T-cell (primary cell): ENCODE measurements at regions not wholly inside any gene's neighbourhood (a gene's known extent, or its start where the extent isn't known, plus 50 kb on each side); places are given as distances from the start of the nearest gene placed in this dataset.

ENCODE experiments used
- ATAC-seq, 4 experiments: fragments of 200-7000 bp in 3 of 4; fragments of 150-1000 bp in 1 of 4; cut with Tn5 transposase; replicated peaks in 1 of 4; 1 replicate in 3 of 4; 2 replicates in 1 of 4; pipeline ENCODE4 v1.10.0; 2021; ENCODE audit warnings: moderate library complexity in 3 of 4, mild to moderate bottlenecking in 2 of 4, moderate number of reproducible peaks in 1 of 4
- CTCF ChIA-PET, 2 donors: fragments of 300-600 bp; sonication (Branson Sonifier 250); formaldehyde crosslinking; loops; one replicate each; lab custom pipeline; 2022; ENCODE audit warnings: antibody characterized with exemption in 2 of 2; lab: Charles Lee
- POLR2A ChIA-PET, 2 donors: fragments of 300-600 bp; sonication (Branson Sonifier 250); formaldehyde crosslinking; loops; one replicate each; lab custom pipeline; 2022; ENCODE audit warnings: antibody characterized with exemption in 2 of 2; lab: Charles Lee
- DNase-seq, 35 experiments: peaks; one replicate each; pipeline versions ENCODE4 v3.0.0 to v3.0.0-alpha.2; 2013 to 2023
- H3K27ac ChIP-seq: one replicate; pipeline ENCODE4 v1.5.1; 2013; ENCODE audit warnings: low read length
- H3K27me3 ChIP-seq, 2 experiments: replicated peaks in 1 of 2; 1 replicate in 1 of 2; 2 replicates in 1 of 2; pipeline versions ENCODE4 v1.6.1 to v1.7.0; 2013; ENCODE audit warnings: low read length in 1 of 2, mixed read lengths in 1 of 2; ENCODE audit not compliant: control insufficient read depth in 2 of 2, insufficient read depth in 2 of 2; ENCODE audit errors: extremely low read depth in 1 of 2
- H3K36me3 ChIP-seq, 2 donors: 1 replicate in 1 of 2; 2 replicates in 1 of 2; pipeline versions ENCODE4 v1.6.1 to v1.7.0; 2013; ENCODE audit warnings: low read length in 1 of 2; ENCODE audit not compliant: control insufficient read depth in 2 of 2, insufficient read depth in 1 of 2; ENCODE audit errors: extremely low read depth in 1 of 2
- H3K4me1 ChIP-seq, 2 experiments: 1 replicate in 1 of 2; 2 replicates in 1 of 2; pipeline versions ENCODE4 v1.6.1 to v1.7.0; 2013; ENCODE audit warnings: low read length in 2 of 2, mixed read lengths in 1 of 2; ENCODE audit not compliant: insufficient read depth in 2 of 2, control insufficient read depth in 1 of 2; ENCODE audit errors: extremely low read depth in 1 of 2
- H3K4me3 ChIP-seq, 2 donors: 1 replicate in 1 of 2; 2 replicates in 1 of 2; pipeline versions ENCODE4 v1.5.1 to v1.7.0; 2013; ENCODE audit warnings: mild to moderate bottlenecking in 2 of 2, low read length in 1 of 2, moderate library complexity in 1 of 2; ENCODE audit not compliant: control insufficient read depth in 1 of 2; ENCODE audit errors: extremely low read depth in 1 of 2
- H3K9me3 ChIP-seq: 2 replicates; pipeline ENCODE4 v1.7.0; 2013
- H3K27ac Mint-ChIP-seq, 2 donors: one replicate each; pipeline ENCODE4 v1.8.0; 2020 to 2021; ENCODE audit warnings: mild to moderate bottlenecking in 2 of 2, mixed read lengths in 2 of 2
- H3K27me3 Mint-ChIP-seq, 2 donors: one replicate each; pipeline ENCODE4 v1.8.0; 2021 to 2022; ENCODE audit warnings: mixed read lengths in 2 of 2
- H3K36me3 Mint-ChIP-seq: one replicate; pipeline ENCODE4 v1.8.0; 2021; ENCODE audit warnings: mixed read lengths
- H3K4me1 Mint-ChIP-seq, 3 donors: one replicate each; pipeline ENCODE4 v1.8.0; 2020 to 2022; ENCODE audit warnings: mixed read lengths in 3 of 3, mild to moderate bottlenecking in 1 of 3
- H3K4me3 Mint-ChIP-seq, 3 donors: one replicate each; pipeline ENCODE4 v1.8.0; 2020 to 2022; ENCODE audit warnings: mild to moderate bottlenecking in 3 of 3, mixed read lengths in 3 of 3, moderate library complexity in 3 of 3
- H3K9me3 Mint-ChIP-seq, 3 donors: one replicate each; pipeline ENCODE4 v1.8.0; 2020 to 2022; ENCODE audit warnings: mixed read lengths in 3 of 3
- WGBS: methylation state at CpG from one replicate; pipeline ENCODE4 v1.1.5; 2013; ENCODE audit warnings: missing lambda C conversion rate; ENCODE audit not compliant: insufficient coverage; 5-methylcytosine and 5-hydroxymethylcytosine counted together

- CTCF ChIA-PET: no interaction called here
- ATAC-seq: peak in 2 of 4 experiments; percentile 50 to 54
These were observed 260.9 kb downstream of the GLUD2 start for GRCh38 chrX:121308276-121308805.

GRCh38 chrX:121310820-121311219 is 263.4 kb downstream of the GLUD2 start:
- ChIA-PET CTCF (interaction anchor here in 1 of 2 donors (0.6 kb wide), 1 partner anchor 141 kb away, joined by 3 read pairs; no protein-coding TSS in a partner anchor), POLR2A (interaction anchor here in 1 of 2 donors (0.7 kb wide), 1 partner anchor 11 kb away, joined by 9 read pairs; no protein-coding TSS in a partner anchor)
- no peaks in the 10 kb centered on the region for H3K27me3 ChIP-seq
- H3K9me3 ChIP-seq: no peaks in the 10 kb centered on the region
- no peak for ATAC-seq
- no peak for DNase-seq
- peaks cover 0 to 4% of the 10 kb centered on the region in 2 donors for H3K27me3 Mint-ChIP-seq
- H3K27ac Mint-ChIP-seq: no peak overlapping the region
- H3K9me3 Mint-ChIP-seq: no peaks in the 10 kb centered on the region
- no peaks in the 10 kb centered on the region for H3K4me1 ChIP-seq
- no peaks in the 10 kb centered on the region for H3K36me3 Mint-ChIP-seq
- WGBS: no CpG with 5 or more reads among the region's 2 CpGs
- H3K4me1 Mint-ChIP-seq: peaks cover 0 to 15% (median 6%) of the 10 kb centered on the region in 3 donors
- no peak overlapping the region for H3K4me3 Mint-ChIP-seq
- no peaks in the 10 kb centered on the region for H3K36me3 ChIP-seq
- no peak overlapping the region for H3K4me3 ChIP-seq
- no peak overlapping the region for H3K27ac ChIP-seq

More at GRCh38 chrX:121308276-121308805, 260.9 kb downstream of the GLUD2 start:
- Histone ChIP-seq H3K9me3 (no peaks in the 10 kb centered on the region), H3K4me3 (no peak overlapping the region), H3K4me1 (no peaks in the 10 kb centered on the region), H3K36me3 (no peaks in the 10 kb centered on the region), H3K27ac (no peak overlapping the region), H3K27me3 (no peaks in the 10 kb centered on the region)
- WGBS: no CpG with 5 or more reads among the region's 3 CpGs
- POLR2A ChIA-PET: no interaction called here
- Mint-ChIP-seq H3K4me3 (peak overlapping the region in 1 of 3 donors; percentile 39), H3K36me3 (no peaks in the 10 kb centered on the region), H3K4me1 (peaks cover 0 to 15% (median 6%) of the 10 kb centered on the region in 3 donors), H3K9me3 (no peaks in the 10 kb centered on the region), H3K27ac (peak overlapping the region in 1 of 2 donors; percentile 74), H3K27me3 (peaks cover 0 to 11% of the 10 kb centered on the region in 2 donors)
- peak in 2 of 35 experiments; percentile 0 to 8 for DNase-seq

GRCh38 chrX:121320441-121320840 is 273.0 kb downstream of the GLUD2 start:
- Histone ChIP-seq H3K9me3 (no peaks in the 10 kb centered on the region), H3K27me3 (no peaks in the 10 kb centered on the region), H3K4me1 (no peaks in the 10 kb centered on the region), H3K27ac (no peak overlapping the region), H3K4me3 (no peak overlapping the region), H3K36me3 (no peaks in the 10 kb centered on the region)
- no peak overlapping the region for H3K27ac Mint-ChIP-seq
- no peaks in the 10 kb centered on the region for H3K4me1 Mint-ChIP-seq
- no peak overlapping the region for H3K4me3 Mint-ChIP-seq
- CTCF ChIA-PET: interaction anchor here in 1 of 2 donors (0.6 kb wide), 1 partner anchor 294 kb away, joined by 3 read pairs; no protein-coding TSS in a partner anchor
- no peak for ATAC-seq
- POLR2A ChIA-PET: no interaction called here
- no peaks in the 10 kb centered on the region for H3K9me3 Mint-ChIP-seq
- H3K36me3 Mint-ChIP-seq: no peaks in the 10 kb centered on the region
- peaks cover 0 to 12% of the 10 kb centered on the region in 2 donors for H3K27me3 Mint-ChIP-seq
- DNase-seq: no peak
- WGBS: no CpG with 5 or more reads among the region's 1 CpG

- DNase-seq: no peak
- ChIA-PET POLR2A (no interaction called here), CTCF (no interaction called here)
- H3K27ac ChIP-seq: no peak overlapping the region
- no peaks in the 10 kb centered on the region for H3K4me1 ChIP-seq
- Mint-ChIP-seq H3K27ac (no peak overlapping the region), H3K36me3 (no peaks in the 10 kb centered on the region), H3K4me3 (no peak overlapping the region), H3K27me3 (peaks cover 0 to 12% of the 10 kb centered on the region in 2 donors), H3K9me3 (no peaks in the 10 kb centered on the region), H3K4me1 (no peaks in the 10 kb centered on the region)
- no peak overlapping the region for H3K4me3 ChIP-seq
- H3K27me3 ChIP-seq: no peaks in the 10 kb centered on the region
- no peaks in the 10 kb centered on the region for H3K9me3 ChIP-seq
- WGBS: no CpG with 5 or more reads among the region's 1 CpG
- H3K36me3 ChIP-seq: no peaks in the 10 kb centered on the region
- no peak for ATAC-seq
These were observed 274.7 kb downstream of the GLUD2 start for GRCh38 chrX:121322159-121322558.

- Mint-ChIP-seq H3K9me3 (no peaks in the 10 kb centered on the region), H3K4me3 (no peak overlapping the region), H3K27me3 (peaks cover 0 to 11% of the 10 kb centered on the region in 2 donors), H3K27ac (no peak overlapping the region), H3K36me3 (no peaks in the 10 kb centered on the region), H3K4me1 (no peaks in the 10 kb centered on the region)
- no peak overlapping the region for H3K4me3 ChIP-seq
- ChIA-PET POLR2A (no interaction called here), CTCF (no interaction called here)
- no peaks in the 10 kb centered on the region for H3K27me3 ChIP-seq
- no CpG with 5 or more reads among the region's 1 CpG for WGBS
- no peaks in the 10 kb centered on the region for H3K9me3 ChIP-seq
- ATAC-seq (no peak), DNase-seq (no peak)
- no peaks in the 10 kb centered on the region for H3K36me3 ChIP-seq
- H3K27ac ChIP-seq: no peak overlapping the region
- no peaks in the 10 kb centered on the region for H3K4me1 ChIP-seq
These were observed 275.9 kb downstream of the GLUD2 start for GRCh38 chrX:121323337-121323736.

- Mint-ChIP-seq H3K27me3 (no peaks in the 10 kb centered on the region), H3K36me3 (no peaks in the 10 kb centered on the region), H3K4me1 (no peaks in the 10 kb centered on the region), H3K4me3 (no peak overlapping the region), H3K27ac (no peak overlapping the region), H3K9me3 (no peaks in the 10 kb centered on the region)
- no CpG with 5 or more reads among the region's 3 CpGs for WGBS
- no peak overlapping the region for H3K4me3 ChIP-seq
- H3K36me3 ChIP-seq: no peaks in the 10 kb centered on the region
- CTCF ChIA-PET: no interaction called here
- no peak for DNase-seq
- H3K27me3 ChIP-seq: no peaks in the 10 kb centered on the region
- H3K9me3 ChIP-seq: no peaks in the 10 kb centered on the region
- H3K27ac ChIP-seq: no peak overlapping the region
- no peaks in the 10 kb centered on the region for H3K4me1 ChIP-seq
- POLR2A ChIA-PET: no interaction called here
- no peak for ATAC-seq
These were observed 286.5 kb downstream of the GLUD2 start for GRCh38 chrX:121333942-121334341.
